Activated CD8-positive, alpha-beta T cell treated with anti-CD3 and anti-CD28 coated beads, Interleukin-2, amount 10 ng/mL, durations not matched to agents 7 days and 5 days (primary cell): ENCODE measurements at regions not wholly inside any gene's neighbourhood (a gene's known extent, or its start where the extent isn't known, plus 50 kb on each side); places are given as distances from the start of the nearest gene placed in this dataset.

Experiments used
- ATAC-seq: fragments of 150-1000 bp; cut with Tn5 transposase; one replicate; pipeline ENCODE4 v1.10.0; 2021; ENCODE audit warnings: moderate library complexity
- CTCF ChIA-PET: fragments of 350-600 bp; sonication (Branson Sonifier 250); formaldehyde crosslinking; loops from one replicate; lab custom pipeline; 2021; ENCODE audit warnings: antibody characterized with exemption; lab: Charles Lee
- POLR2A ChIA-PET: fragments of 350-600 bp; sonication (Branson Sonifier 250); formaldehyde crosslinking; loops from one replicate; lab custom pipeline; 2021; ENCODE audit warnings: antibody characterized with exemption; lab: Charles Lee
- DNase-seq: peaks from one replicate; pipeline ENCODE4 v3.0.0-alpha.2; 2020
- H3K27ac Mint-ChIP-seq: one replicate; pipeline ENCODE4 v1.8.0; 2021; ENCODE audit warnings: mild to moderate bottlenecking, mixed read lengths
- H3K27me3 Mint-ChIP-seq: one replicate; pipeline ENCODE4 v1.8.0; 2021; ENCODE audit warnings: low read depth, mixed read lengths
- H3K36me3 Mint-ChIP-seq: one replicate; pipeline ENCODE4 v1.8.0; 2021; ENCODE audit warnings: low read depth, mixed read lengths
- H3K4me1 Mint-ChIP-seq: one replicate; pipeline ENCODE4 v1.8.0; 2021; ENCODE audit warnings: low read depth, mixed read lengths
- H3K4me3 Mint-ChIP-seq: one replicate; pipeline ENCODE4 v1.8.0; 2021; ENCODE audit warnings: mild to moderate bottlenecking, mixed read lengths
- H3K9me3 Mint-ChIP-seq: one replicate; pipeline ENCODE4 v1.8.0; 2022; ENCODE audit warnings: mixed read lengths; ENCODE audit not compliant: insufficient read depth

GRCh38 chr2:88265352-88266303 lies 95.5 kb downstream of the THNSL2 start:
- H3K4me1 Mint-ChIP-seq: peaks cover 5% of the 10 kb centered on the region
- H3K27me3 Mint-ChIP-seq: peaks cover 14% of the 10 kb centered on the region
- no peak overlapping the region for H3K27ac Mint-ChIP-seq
- H3K36me3 Mint-ChIP-seq: no peaks in the 10 kb centered on the region
- CTCF ChIA-PET: interaction anchor here (1.4 kb wide), 1 partner anchor 205 kb away, joined by 6 read pairs; no protein-coding TSS in a partner anchor
- H3K4me3 Mint-ChIP-seq: no peak overlapping the region
- POLR2A ChIA-PET: no interaction called here
- ATAC-seq (peak; percentile 53), DNase-seq (no peak)
- no peaks in the 10 kb centered on the region for H3K9me3 Mint-ChIP-seq

GRCh38 chr2:88263861-88264260 lies 93.7 kb downstream of the THNSL2 start:
- H3K27me3 Mint-ChIP-seq: peaks cover 14% of the 10 kb centered on the region
- H3K36me3 Mint-ChIP-seq: no peaks in the 10 kb centered on the region

DNA sequence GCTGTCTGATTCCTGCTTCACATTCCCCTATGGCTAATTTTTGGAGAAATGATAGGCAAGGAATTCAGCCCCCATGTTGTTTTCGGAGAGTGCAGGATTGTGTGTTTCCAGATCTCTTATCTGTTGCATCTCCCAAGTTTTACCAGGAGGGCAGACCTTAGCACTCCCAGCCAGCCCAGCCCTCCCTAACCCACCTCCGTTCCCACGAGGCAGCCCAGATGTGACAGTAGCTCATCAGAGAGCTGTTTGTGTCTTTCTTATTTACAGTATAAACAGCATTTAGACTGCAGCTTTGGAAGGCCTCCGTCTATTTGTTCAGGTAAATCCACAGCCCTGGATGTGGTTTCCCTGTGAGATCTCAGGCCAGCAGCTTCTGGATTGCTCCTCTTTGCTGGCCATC lies 91.6 kb downstream of the THNSL2 start:
- DNase-seq (no peak), ATAC-seq (no peak)
- POLR2A ChIA-PET: no interaction called here
- no peaks in the 10 kb centered on the region for H3K36me3 Mint-ChIP-seq
- no peak overlapping the region for H3K4me3 Mint-ChIP-seq
- H3K27ac Mint-ChIP-seq: no peak overlapping the region
- H3K27me3 Mint-ChIP-seq: peaks cover 14% of the 10 kb centered on the region
- H3K9me3 Mint-ChIP-seq: no peaks in the 10 kb centered on the region
- H3K4me1 Mint-ChIP-seq: peaks cover 5% of the 10 kb centered on the region
- CTCF ChIA-PET: no interaction called here

More at GRCh38 chr2:88263861-88264260, 93.7 kb downstream of the THNSL2 start:
- peaks cover 5% of the 10 kb centered on the region for H3K4me1 Mint-ChIP-seq
- H3K9me3 Mint-ChIP-seq: no peaks in the 10 kb centered on the region
- H3K4me3 Mint-ChIP-seq: no peak overlapping the region
- DNase-seq: no peak
- ATAC-seq: no peak
- H3K27ac Mint-ChIP-seq: no peak overlapping the region
- ChIA-PET CTCF (no interaction called here), POLR2A (no interaction called here)

GRCh38 chr2:88258208-88258607 lies 88.1 kb downstream of the THNSL2 start:
- Mint-ChIP-seq H3K36me3 (no peaks in the 10 kb centered on the region), H3K4me1 (no peaks in the 10 kb centered on the region), H3K27me3 (peaks cover 6% of the 10 kb centered on the region), H3K27ac (no peak overlapping the region), H3K9me3 (no peaks in the 10 kb centered on the region), H3K4me3 (no peak overlapping the region)
- ChIA-PET POLR2A (no interaction called here), CTCF (no interaction called here)
- DNase-seq (no peak), ATAC-seq (no peak)

DNA sequence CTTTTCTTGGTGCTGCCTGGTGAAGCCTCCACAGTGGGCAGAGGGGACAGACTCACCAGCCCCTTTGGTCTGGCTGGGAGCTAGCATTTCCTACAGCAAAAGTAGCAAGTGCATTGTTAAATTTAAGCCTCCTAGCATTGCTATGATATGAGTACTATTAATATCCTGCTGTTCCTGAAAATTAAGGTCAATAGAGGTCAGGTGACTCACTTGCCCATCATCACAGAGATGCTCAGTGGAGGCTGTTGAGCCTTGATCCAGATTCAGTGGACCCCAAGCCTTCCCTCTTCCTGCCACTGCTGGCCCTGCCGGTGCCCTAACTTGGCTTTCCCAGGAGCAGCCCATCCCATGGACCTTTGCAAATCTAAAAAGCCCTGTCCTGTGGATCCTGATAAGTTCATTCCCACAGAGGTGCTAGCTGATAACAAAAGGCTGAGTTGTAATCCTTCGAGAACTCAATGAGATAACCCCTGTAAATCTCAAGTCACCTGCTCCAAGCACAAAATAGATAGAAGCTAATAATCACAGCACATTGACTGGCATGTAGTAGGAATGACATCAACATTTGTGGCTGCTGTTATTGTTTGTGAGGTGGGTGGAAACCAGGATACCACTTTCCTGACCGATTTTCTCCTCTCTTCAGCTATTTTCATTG lies 84.4 kb downstream of the THNSL2 start:
- POLR2A ChIA-PET: no interaction called here
- peaks cover 5% of the 10 kb centered on the region for H3K27me3 Mint-ChIP-seq
- ATAC-seq: no peak
- no peak overlapping the region for H3K4me3 Mint-ChIP-seq
- no peaks in the 10 kb centered on the region for H3K9me3 Mint-ChIP-seq
- DNase-seq: no peak
- H3K4me1 Mint-ChIP-seq: no peaks in the 10 kb centered on the region
- H3K36me3 Mint-ChIP-seq: no peaks in the 10 kb centered on the region
- CTCF ChIA-PET: no interaction called here
- H3K27ac Mint-ChIP-seq: no peak overlapping the region

DNA sequence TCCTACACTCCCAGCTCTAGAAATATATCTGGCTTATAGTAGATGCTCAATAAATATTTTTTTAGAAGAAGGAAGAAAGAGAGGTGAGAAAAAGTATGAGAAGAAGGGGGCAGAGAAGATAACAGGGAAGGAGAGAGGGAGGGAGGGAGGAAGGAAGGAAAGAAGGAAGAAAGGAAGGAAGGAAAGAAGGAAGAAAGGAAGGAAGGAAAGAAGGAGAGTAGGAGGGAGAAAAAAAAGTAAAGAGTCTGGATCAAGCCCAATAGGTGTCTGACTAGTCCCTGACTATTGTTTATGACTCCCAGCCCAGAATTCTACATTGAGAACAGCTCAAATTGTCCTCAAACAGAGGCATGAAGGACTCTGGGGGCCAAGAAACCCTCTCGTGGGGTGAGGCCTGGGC lies 83.9 kb downstream of the THNSL2 start:
- CTCF ChIA-PET: no interaction called here
- POLR2A ChIA-PET: no interaction called here
- H3K36me3 Mint-ChIP-seq: no peaks in the 10 kb centered on the region
- H3K4me1 Mint-ChIP-seq: no peaks in the 10 kb centered on the region
- ATAC-seq (no peak), DNase-seq (no peak)
- H3K27ac Mint-ChIP-seq: no peak overlapping the region
- peaks cover 5% of the 10 kb centered on the region for H3K27me3 Mint-ChIP-seq
- H3K4me3 Mint-ChIP-seq: no peak overlapping the region
- H3K9me3 Mint-ChIP-seq: no peaks in the 10 kb centered on the region

DNA sequence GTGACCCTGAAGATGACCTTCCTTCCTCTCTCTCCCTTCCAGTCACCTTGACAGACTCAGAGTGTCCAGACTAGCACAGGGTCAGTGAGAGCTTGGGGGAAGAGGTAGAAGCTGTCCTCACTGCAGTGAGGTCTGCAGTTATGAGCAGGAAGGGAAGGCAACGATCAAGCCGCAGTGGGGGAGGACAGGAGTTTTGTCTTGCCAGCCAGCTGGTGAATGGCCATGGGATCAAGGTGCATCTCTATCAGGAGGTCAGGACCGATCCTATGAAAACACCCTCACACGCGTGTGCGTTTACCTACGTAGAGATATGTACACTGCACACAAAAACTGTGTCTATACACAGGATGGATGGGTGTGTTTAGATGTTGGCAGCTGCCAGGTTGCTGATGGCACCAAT lies 83.2 kb downstream of the THNSL2 start:
- ChIA-PET CTCF (no interaction called here), POLR2A (no interaction called here)
- H3K4me3 Mint-ChIP-seq: no peak overlapping the region
- ATAC-seq: no peak
- DNase-seq: no peak
- no peaks in the 10 kb centered on the region for H3K36me3 Mint-ChIP-seq
- no peaks in the 10 kb centered on the region for H3K4me1 Mint-ChIP-seq
- H3K9me3 Mint-ChIP-seq: no peaks in the 10 kb centered on the region
- no peak overlapping the region for H3K27ac Mint-ChIP-seq
- peaks cover 5% of the 10 kb centered on the region for H3K27me3 Mint-ChIP-seq

GRCh38 chr2:88252646-88253045 lies 82.5 kb downstream of the THNSL2 start:
- no peaks in the 10 kb centered on the region for H3K36me3 Mint-ChIP-seq
- POLR2A ChIA-PET: no interaction called here
- DNase-seq (no peak), ATAC-seq (no peak)
- H3K4me1 Mint-ChIP-seq: no peaks in the 10 kb centered on the region
- H3K27me3 Mint-ChIP-seq: peaks cover 5% of the 10 kb centered on the region
- CTCF ChIA-PET: no interaction called here
- H3K9me3 Mint-ChIP-seq: no peaks in the 10 kb centered on the region
- no peak overlapping the region for H3K27ac Mint-ChIP-seq
- H3K4me3 Mint-ChIP-seq: no peak overlapping the region

DNA sequence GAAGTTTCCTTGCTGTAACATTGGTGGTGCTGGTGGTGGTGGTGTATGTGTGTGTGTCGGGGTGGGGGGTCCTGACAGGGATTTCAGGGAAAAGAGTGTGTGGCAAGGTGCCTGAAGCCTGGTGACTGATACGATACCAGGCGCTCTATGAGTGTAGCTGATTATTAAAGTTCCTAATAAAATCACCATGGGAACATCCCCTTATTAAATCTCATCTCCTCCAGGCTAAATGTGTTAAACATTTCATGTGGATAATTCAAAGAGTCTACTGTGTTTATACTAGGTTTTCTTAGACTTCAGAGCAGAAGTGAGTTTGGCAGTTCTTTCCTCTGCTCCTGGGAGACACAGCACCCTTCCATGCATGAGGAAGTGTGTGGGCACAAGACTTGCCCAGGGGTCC lies 82.0 kb downstream of the THNSL2 start:
- peaks cover 5% of the 10 kb centered on the region for H3K27me3 Mint-ChIP-seq
- POLR2A ChIA-PET: no interaction called here
- CTCF ChIA-PET: no interaction called here
- H3K9me3 Mint-ChIP-seq: no peaks in the 10 kb centered on the region
- H3K4me3 Mint-ChIP-seq: no peak overlapping the region
- no peaks in the 10 kb centered on the region for H3K4me1 Mint-ChIP-seq
- no peaks in the 10 kb centered on the region for H3K36me3 Mint-ChIP-seq
- DNase-seq (no peak), ATAC-seq (no peak)
- H3K27ac Mint-ChIP-seq: no peak overlapping the region

DNA sequence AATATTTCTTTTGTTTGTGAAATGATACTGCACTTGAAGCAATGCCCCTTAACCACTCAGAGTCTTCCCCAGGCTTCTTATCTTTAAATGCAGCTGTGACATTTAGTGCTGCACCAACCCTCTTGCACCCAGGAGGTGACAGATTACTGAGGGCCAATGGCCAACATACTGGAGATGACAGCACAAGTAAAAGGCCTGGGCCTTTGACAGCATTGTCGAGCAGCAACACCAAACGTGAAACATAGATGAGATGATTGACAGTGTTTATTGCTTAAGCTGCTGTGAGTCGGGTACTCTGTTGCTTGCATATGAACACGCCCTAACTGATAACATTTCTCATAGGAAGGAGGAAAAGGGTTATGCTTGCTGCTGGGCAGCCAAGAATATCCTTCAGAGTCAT lies 80.3 kb downstream of the THNSL2 start:
- Mint-ChIP-seq H3K27ac (no peak overlapping the region), H3K36me3 (no peaks in the 10 kb centered on the region), H3K4me3 (no peak overlapping the region), H3K4me1 (no peaks in the 10 kb centered on the region), H3K27me3 (peaks cover 5% of the 10 kb centered on the region), H3K9me3 (no peaks in the 10 kb centered on the region)
- DNase-seq (no peak), ATAC-seq (no peak)
- ChIA-PET POLR2A (no interaction called here), CTCF (no interaction called here)

DNA sequence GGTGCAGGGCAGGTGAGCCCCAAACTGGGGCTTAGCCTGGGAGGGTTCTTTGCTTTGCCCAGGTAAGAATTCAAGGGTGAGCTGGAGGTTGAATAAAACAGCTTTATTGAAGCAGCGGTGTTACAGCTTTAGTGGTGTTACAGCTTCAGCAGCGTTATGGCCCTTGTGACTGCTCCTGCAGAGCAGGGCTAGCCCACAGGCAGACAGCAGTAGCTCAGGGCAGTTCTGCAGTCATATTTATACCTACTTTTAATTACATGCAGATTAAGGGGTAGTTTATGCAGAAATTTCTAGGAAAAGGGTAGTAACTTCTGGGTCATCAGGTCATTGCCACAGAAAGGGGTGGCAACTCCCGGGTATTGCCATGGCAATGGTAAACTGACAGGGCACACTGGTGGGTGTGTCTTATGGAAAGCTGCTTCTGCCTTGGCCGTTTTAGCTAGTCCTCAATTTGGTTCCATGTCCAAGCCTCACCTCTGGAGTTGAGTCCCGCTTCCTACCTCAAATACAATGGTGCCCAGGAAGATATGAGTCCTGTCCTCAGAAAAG lies 78.2 kb downstream of the THNSL2 start:
- Mint-ChIP-seq H3K27ac (no peak overlapping the region), H3K4me1 (no peaks in the 10 kb centered on the region), H3K36me3 (no peaks in the 10 kb centered on the region), H3K9me3 (no peaks in the 10 kb centered on the region), H3K4me3 (no peak overlapping the region), H3K27me3 (peaks cover 5% of the 10 kb centered on the region)
- ATAC-seq (no peak), DNase-seq (no peak)
- CTCF ChIA-PET: no interaction called here
- POLR2A ChIA-PET: no interaction called here

DNA sequence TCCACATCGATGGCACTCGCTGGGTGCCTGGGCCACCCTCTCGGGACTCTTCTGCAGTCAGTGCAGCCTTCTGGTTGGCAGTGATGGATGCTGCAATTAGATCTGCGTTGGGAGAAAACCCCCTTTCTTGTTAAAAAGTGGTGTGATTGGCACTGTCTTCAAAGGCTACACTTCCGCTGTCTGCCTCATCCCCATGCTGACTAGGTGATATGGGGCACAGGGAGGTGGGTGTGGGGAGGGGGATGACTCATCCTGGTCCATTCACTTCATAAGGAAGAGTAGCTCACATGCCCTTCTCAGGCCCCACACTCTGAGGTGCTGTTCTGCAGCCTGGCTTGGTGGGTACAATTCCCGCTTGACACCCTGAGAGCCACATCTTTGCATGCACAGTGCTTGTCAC lies 77.4 kb downstream of the THNSL2 start:
- CTCF ChIA-PET: no interaction called here
- no peaks in the 10 kb centered on the region for H3K4me1 Mint-ChIP-seq
- POLR2A ChIA-PET: no interaction called here

More for the DNA sequence above, 77.4 kb downstream of the THNSL2 start:
- H3K9me3 Mint-ChIP-seq: no peaks in the 10 kb centered on the region
- DNase-seq (no peak), ATAC-seq (no peak)
- H3K36me3 Mint-ChIP-seq: no peaks in the 10 kb centered on the region
- H3K27me3 Mint-ChIP-seq: peaks cover 5% of the 10 kb centered on the region
- H3K4me3 Mint-ChIP-seq: no peak overlapping the region
- H3K27ac Mint-ChIP-seq: no peak overlapping the region
